HG02759 (cell line): ENCODE measurements at regions not wholly inside any gene's neighbourhood (a gene's known extent, or its start where the extent isn't known, plus 50 kb on each side); places are given as distances from the start of the nearest gene placed in this dataset.
"Not testable (repeated sequence)": the region's sequence is repeated elsewhere in the genome, so short reads cannot be mapped to it uniquely, and the experiment has no call there.

ENCODE experiments used
- ATAC-seq: cut with Tn5 transposase; IDR thresholded peaks from one replicate; pipeline ENCODE4 v1.9.1; 2021; ENCODE audit warnings: mild to moderate bottlenecking, moderate library complexity; ENCODE audit not compliant: unreplicated experiment

DNA sequence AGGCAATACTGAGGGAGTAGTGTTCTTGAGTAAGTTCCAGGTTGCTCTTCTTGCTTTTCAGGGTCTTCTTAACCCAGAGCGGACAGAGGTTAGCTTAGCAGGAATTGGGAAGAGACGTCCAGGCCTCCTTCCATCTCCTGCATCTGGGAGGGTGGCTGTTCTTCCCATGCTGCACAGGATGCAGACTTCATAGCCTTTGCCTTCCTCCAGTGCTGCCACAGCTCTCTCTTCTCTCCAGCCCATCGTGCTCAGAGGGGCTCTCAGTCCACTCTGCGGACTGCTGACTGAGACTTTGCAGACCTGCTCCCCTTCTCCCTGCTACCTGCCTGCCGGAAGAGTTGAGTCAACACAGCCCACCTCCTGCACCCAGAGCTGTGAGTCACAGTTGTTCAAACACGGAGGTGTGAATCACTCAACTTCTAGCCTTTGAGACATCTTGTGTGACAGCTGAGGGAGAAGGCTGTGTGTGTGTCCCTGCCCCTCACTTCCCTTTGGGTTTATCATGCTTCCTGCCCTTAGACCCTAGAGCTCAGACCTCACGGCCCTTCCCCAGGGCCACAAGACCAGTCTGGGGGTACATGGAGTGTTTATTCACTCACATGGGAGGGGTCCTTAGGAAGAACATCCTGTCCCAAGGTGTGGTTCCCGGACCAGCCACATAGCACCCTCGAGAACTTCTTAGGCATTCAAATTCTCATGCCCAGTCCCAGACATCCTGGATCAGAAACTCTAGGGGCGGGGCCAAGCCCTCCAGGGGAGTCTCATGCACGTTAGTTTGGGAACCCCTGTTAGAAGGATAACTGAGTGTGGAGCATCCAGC is 158.3 kb upstream of the CACNA1E start:
- ATAC-seq = no peak

GRCh38 chr1:181325765-181326164 is 157.6 kb upstream of the CACNA1E start:
- ATAC-seq = not testable (repeated sequence)

GRCh38 chr1:181326348-181326747 is 157.0 kb upstream of the CACNA1E start:
- ATAC-seq = no peak

DNA sequence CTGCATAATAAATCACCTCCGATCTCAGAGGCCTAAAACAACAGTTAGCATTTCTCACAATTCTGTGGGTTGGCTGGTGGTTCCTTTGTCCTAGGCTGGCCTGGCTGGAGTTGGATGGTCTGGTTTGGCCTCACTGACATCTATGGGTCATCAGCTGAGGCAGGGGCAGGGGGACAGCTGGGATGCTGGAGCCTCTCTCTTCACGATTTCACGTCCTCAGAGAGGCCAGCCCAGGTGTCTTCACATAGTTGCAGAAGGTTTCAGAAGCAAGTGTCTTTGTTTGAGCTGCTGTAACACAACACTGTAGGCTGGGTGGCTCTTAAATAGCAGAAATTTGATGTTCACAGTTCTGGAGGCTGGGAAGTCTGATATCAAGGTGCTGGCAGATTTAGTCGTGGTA is 155.5 kb upstream of the CACNA1E start:
- no peak for ATAC-seq

GRCh38 chr1:181334724-181335123 is 148.6 kb upstream of the CACNA1E start:
- ATAC-seq = no peak

DNA sequence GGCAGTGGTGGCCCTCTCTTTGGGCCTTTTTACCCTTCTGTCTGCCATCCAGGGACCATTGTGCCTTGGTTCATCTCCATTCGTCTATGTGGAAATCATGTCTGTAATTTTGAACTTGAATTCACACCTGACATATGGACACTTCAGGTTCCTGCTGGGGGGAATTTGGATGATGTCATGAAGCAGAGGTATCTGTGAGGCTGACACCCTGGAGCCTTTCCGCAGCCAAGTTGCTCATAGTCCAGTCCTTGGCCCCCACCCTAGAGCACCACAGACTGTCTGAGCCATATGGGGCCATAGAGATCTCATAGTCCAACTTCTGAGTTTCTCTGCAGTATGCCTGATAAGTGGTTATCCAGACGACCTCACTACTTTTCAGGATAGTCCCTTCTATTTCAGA is 147.7 kb upstream of the CACNA1E start:
- no peak for ATAC-seq

GRCh38 chr1:181341026-181341632 is 142.2 kb upstream of the CACNA1E start:
- ATAC-seq = no peak

DNA sequence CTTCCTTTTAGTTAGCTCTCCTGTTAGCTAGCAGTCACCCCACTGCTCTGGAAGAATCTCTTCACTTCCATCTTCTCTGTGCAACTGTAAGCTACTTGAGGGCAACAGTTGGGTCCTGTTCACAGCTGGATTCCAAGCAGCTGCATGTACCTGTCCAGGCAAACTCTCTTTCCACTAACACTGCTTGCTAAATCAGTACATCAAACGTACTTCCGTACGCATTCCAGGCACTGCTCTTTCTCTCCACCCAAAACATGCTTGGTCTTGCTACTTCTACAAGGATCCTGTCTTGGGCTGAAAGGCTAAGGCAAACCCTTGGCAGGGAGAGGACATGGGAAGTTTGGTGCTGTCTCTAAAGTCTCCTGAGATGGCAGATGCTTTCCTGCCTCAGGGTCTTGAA is 139.2 kb upstream of the CACNA1E start:
- no peak for ATAC-seq

DNA sequence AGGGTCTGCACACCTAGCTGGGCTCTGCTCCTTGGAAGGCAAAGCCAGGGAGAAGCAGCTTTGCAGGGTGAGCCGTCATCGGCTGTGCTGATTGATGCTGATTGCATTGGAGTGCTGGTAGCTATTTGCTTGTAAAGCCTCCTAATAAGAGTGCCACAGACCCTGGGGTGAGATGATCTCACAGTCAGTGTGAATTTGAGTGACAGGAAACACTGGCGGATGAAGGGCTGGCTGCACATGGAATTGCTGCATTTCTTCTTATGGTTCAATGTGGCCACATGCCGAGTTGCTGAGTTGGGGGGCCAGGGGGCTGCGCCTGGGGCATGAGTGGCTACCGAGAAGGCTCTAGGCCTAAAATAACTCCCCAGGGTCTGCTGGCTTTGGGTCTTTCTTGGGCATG is 138.2 kb upstream of the CACNA1E start:
- no peak for ATAC-seq

GRCh38 chr1:181347495-181348390 is 135.6 kb upstream of the CACNA1E start:
- ATAC-seq = no peak

DNA sequence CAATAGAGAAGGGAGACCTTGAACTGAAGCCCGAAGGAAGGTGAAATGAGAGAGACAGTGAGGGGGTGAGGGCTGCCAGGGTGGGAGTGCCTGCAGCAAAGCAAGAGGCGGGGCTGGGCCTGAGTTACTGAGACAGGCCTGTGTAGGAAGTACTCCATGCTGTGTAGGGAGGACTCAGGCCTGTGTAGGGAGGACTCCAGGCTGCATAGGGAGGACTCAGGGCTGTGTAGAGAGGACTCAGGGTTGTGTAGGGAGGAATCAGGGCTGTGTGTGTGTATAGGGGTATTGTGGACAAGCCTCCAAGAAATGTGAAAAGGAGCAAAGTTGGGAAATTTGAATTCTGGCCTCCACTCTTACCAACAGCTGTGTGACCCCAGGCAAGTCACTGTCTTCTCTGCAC is 133.8 kb upstream of the CACNA1E start:
- no peak for ATAC-seq

GRCh38 chr1:181350131-181350530 is 133.2 kb upstream of the CACNA1E start:
- no peak for ATAC-seq

- ATAC-seq = no peak
Measured at GRCh38 chr1:181351740-181352139, 131.6 kb upstream of the CACNA1E start.

- no peak for ATAC-seq
Measured at GRCh38 chr1:181352695-181353094, 130.6 kb upstream of the CACNA1E start.

GRCh38 chr1:181353526-181353925 is 129.8 kb upstream of the CACNA1E start:
- no peak for ATAC-seq

DNA sequence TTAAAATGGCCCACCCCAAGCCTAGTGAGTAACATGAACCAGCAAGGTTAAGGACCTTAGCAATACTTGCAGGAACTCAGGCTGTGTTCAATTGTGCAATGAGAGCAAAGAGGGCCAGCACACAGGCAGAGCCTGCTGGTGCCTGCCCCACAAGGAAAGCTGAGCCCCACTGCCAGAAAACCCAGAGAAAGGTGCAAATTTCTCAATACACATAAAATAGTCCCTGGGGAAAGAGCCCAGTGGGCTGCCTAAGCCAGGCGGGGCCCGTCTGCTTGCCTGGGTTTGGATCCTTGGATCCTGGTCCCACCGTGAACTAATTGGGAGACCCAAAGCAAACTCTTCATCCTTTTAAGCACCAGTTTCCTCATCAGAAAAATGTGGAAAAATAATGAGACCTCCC is 128.5 kb upstream of the CACNA1E start:
- ATAC-seq = no peak

- no peak for ATAC-seq
Measured at GRCh38 chr1:181356505-181357340, 126.6 kb upstream of the CACNA1E start.

DNA sequence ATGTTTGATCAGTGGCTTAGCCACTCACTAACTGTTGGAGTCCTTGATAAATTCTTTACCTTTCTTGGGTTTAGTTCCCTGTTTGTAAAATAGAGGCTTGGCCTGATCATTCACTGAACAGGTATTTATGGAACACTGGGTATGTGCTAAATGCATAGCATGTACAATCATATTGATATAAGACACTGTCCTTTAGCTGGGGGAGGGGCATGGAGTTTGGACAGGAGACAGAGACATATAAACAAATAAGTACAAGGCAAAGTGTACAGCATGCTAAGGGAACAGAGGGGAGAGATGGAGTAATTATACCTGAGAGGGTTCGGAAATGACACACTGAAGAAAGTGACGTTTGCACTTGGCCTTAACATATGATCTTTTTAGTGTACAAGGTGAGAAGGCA is 124.3 kb upstream of the CACNA1E start:
- ATAC-seq = no peak

DNA sequence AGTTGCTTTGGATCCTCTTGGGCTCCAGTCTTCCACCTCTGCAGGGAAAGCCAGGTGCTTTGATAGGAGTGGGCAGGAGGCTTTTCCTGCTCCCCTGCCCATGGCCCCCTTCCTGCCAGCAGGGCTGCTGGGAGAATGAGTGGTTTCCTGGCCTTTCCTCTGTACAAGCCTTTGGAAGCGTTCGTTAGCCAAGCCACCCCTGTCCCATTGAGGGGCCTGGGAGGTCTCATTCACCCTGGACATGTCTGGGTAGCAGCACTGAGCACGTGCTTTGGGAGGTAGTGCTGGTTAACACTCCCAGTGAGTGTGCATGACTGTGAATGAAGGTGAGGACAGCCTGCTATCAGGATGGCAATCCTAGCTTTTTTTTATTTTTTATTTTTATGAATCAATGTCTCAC is 118.5 kb upstream of the CACNA1E start:
- no peak for ATAC-seq

DNA sequence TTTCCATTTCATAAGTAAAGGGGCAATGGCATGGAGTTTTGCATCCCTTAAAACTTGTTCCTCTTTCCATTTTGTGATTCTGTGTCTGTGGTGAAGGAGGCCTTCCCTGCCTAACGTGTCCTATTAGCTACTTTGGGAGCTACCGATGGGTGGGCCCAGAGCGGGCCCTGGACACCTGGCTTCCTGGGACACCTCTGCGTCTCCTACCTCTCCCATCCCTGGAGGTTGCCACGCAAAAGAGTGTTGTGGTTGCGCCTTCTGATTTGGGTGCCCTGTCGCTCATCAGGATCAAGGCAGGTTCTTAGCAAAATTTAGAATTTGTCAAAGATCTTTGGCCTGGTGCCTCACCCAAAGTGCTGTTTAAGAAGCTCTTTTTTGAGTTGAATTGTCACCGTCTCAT is 116.4 kb upstream of the CACNA1E start:
- ATAC-seq = no peak

- ATAC-seq = no peak
Measured at GRCh38 chr1:181369416-181369815, 113.9 kb upstream of the CACNA1E start.
